Coronary artery (tissue), 2 donors: ENCODE measurements at regions not wholly inside any gene's neighbourhood (a gene's known extent, or its start where the extent isn't known, plus 50 kb on each side); places are given as distances from the start of the nearest gene placed in this dataset.

Experiments
- DNase-seq: peaks from one replicate; pipeline ENCODE4 v3.0.0-alpha.2; 2017; ENCODE audit warnings: low spot score
- H3K27ac ChIP-seq, 2 donors: fragments of 200-600 bp; sonication (generic); one replicate each; pipeline ENCODE4 v1.5.1; 2016 to 2019
- H3K4me3 ChIP-seq: fragments of 200-600 bp; sonication (generic); 2 replicates; pipeline ENCODE4 v1.5.1; 2016; ENCODE audit warnings: mild to moderate bottlenecking, moderate library complexity
- CTCF ChIP-seq: fragments of 200-600 bp; sonication (generic); IDR thresholded peaks from one replicate; pipeline ENCODE4 v1.5.1; 2019; ENCODE audit warnings: antibody characterized with exemption

GRCh38 chr14:58964598-58964928 lies 223.9 kb upstream of the DAAM1 start:
- Histone ChIP-seq H3K4me3 (no peak overlapping the region), H3K27ac (no peak overlapping the region)
- no peak for DNase-seq
- TF ChIP-seq CTCF = no peak

GRCh38 chr14:58965601-58966000 lies 222.9 kb upstream of the DAAM1 start:
- no peak for TF ChIP-seq CTCF
- no peak overlapping the region for H3K27ac ChIP-seq
- DNase-seq = no peak
- H3K4me3 ChIP-seq = no peak overlapping the region

- no peak for DNase-seq
- Histone ChIP-seq H3K27ac (no peak overlapping the region), H3K4me3 (no peak overlapping the region)
- no peak for TF ChIP-seq CTCF
Measured at GRCh38 chr14:58966997-58967396, 221.5 kb upstream of the DAAM1 start.

GRCh38 chr14:58969951-58970751 lies 218.3 kb upstream of the DAAM1 start:
- Histone ChIP-seq H3K4me3 (no peak overlapping the region), H3K27ac (peak overlapping the region in 1 of 2 donors; percentile 3)
- TF ChIP-seq CTCF = no peak
- no peak for DNase-seq

GRCh38 chr14:58972233-58973017 lies 216.0 kb upstream of the DAAM1 start:
- no peak for DNase-seq
- TF ChIP-seq CTCF = no peak
- H3K4me3 ChIP-seq = no peak overlapping the region
- no peak overlapping the region for H3K27ac ChIP-seq

GRCh38 chr14:58977366-58977765 lies 211.1 kb upstream of the DAAM1 start:
- no peak overlapping the region for H3K27ac ChIP-seq
- no peak overlapping the region for H3K4me3 ChIP-seq
- DNase-seq = no peak
- TF ChIP-seq CTCF = no peak

GRCh38 chr14:58978343-58978742 lies 210.1 kb upstream of the DAAM1 start:
- DNase-seq = no peak
- no peak for TF ChIP-seq CTCF
- no peak overlapping the region for H3K4me3 ChIP-seq
- H3K27ac ChIP-seq = no peak overlapping the region
